ENCODE measurements at regions not wholly inside any gene's neighbourhood (a gene's known extent, or its start where the extent isn't known, plus 50 kb on each side); places are given as distances from the start of the nearest gene placed in this dataset.

DNA sequence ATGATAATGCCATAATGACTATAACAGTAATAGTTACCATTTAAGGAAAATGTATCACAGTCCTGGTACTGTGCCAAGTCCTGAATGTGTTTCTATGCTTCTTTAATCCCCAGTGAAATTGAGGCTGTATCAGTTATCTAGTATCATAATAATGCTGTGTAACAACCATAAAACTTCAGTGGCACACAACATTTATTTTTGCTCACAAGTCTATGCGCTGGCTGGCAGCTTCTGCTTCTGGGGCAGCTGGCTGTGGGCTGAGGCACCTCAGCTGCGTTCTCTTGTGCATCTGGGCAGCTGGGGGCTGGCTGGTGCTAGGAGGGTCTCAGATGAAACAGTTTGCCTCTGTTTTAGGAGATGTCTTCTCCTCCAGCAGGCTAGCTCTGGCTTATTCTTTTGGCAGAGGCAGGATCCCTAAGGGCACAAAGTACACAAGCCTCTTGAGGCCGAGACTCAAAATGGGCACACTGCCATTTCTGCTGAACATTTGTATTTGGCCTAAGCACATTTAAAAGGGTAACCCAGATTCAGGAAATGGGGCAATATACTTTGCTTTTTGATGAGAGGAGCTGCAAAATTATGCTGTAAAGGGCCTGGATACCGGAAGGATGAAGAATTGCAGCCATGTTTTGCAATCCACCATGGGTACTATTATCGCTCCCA is 62.6 kb upstream of the DHX15 start:
- Histone ChIP-seq H3K27me3 (replicated peaks in 1 of 4; ENCODE audit: control extremely low read depth in 1 of 4, control insufficient read depth in 3 of 4, insufficient read depth in 4 of 4, low read length in 3 of 4) (peaks cover 0 to 5% (median 1%) of the 10 kb centered on the region in 4 experiments), H3K4me1 (ENCODE audit: control insufficient read depth in 2 of 2, insufficient read depth in 2 of 2, low read length in 2 of 2) (no peaks in the 10 kb centered on the region), H3K4me3 (ENCODE audit: control extremely low read depth in 1 of 5, extremely low read depth in 1 of 5, insufficient read depth in 1 of 5, low read depth in 2 of 5, low read length in 4 of 5) (no peak overlapping the region), H3K9me3 (ENCODE audit: control extremely low read depth in 1 of 3, control insufficient read depth in 2 of 3, insufficient read depth in 1 of 3, low read length in 2 of 3) (no peaks in the 10 kb centered on the region), H3K79me2 (ENCODE audit: control insufficient read depth, insufficient read depth, low read length) (no peaks in the 10 kb centered on the region), H3K36me3 (replicated peaks in 1 of 2; ENCODE audit: control extremely low read depth in 1 of 2, control insufficient read depth in 1 of 2, extremely low read depth in 1 of 2, insufficient read depth in 2 of 2, low read length in 1 of 2) (no peaks in the 10 kb centered on the region), H2AFZ (ENCODE audit: insufficient read depth, low read depth, low read length, poor library complexity, severe bottlenecking) (no peak overlapping the region), H3K27ac (ENCODE audit: low read length in 2 of 2) (no peak overlapping the region), H4K20me1 (ENCODE audit: control insufficient read depth, insufficient read depth, low read length, poor library complexity, severe bottlenecking) (no peaks in the 10 kb centered on the region), H3K9ac (ENCODE audit: low read length) (no peak overlapping the region), H3K4me2 (replicated peaks; ENCODE audit: low read depth, low read length, poor library complexity, severe bottlenecking) (no peak overlapping the region)
- H3K27me3 Mint-ChIP-seq = peaks cover 30% of the 10 kb centered on the region
- TF ChIP-seq, protein P1, sequence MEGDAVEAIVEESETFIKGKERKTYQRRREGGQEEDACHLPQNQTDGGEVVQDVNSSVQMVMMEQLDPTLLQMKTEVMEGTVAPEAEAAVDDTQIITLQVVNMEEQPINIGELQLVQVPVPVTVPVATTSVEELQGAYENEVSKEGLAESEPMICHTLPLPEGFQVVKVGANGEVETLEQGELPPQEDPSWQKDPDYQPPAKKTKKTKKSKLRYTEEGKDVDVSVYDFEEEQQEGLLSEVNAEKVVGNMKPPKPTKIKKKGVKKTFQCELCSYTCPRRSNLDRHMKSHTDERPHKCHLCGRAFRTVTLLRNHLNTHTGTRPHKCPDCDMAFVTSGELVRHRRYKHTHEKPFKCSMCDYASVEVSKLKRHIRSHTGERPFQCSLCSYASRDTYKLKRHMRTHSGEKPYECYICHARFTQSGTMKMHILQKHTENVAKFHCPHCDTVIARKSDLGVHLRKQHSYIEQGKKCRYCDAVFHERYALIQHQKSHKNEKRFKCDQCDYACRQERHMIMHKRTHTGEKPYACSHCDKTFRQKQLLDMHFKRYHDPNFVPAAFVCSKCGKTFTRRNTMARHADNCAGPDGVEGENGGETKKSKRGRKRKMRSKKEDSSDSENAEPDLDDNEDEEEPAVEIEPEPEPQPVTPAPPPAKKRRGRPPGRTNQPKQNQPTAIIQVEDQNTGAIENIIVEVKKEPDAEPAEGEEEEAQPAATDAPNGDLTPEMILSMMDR (IDR thresholded peaks at IDR 0.05) = no peak
- TF ChIP-seq EZH2 (IDR thresholded peaks at IDR 0.05; ENCODE audit: borderline replicate concordance, insufficient read depth, low read depth, low read length, poor library complexity, severe bottlenecking) = no peak
- 89% methylated on average over 2 of the region's 5 CpGs for WGBS (ENCODE audit: insufficient coverage)
- intact Hi-C loops (cut with micrococcal nuclease) = no loop called here
- DNase-seq (no peak), ATAC-seq (ENCODE audit: low read depth) (no peak)
- H3K4me3 Mint-ChIP-seq = no peak overlapping the region
- ChIA-PET POLR2A (no interaction called here), CTCF (no interaction called here)
- no peaks in the 10 kb centered on the region for H3K9me3 Mint-ChIP-seq (ENCODE audit: insufficient read depth)
- no peak overlapping the region for H3K27ac Mint-ChIP-seq
- H3K4me1 Mint-ChIP-seq = no peaks in the 10 kb centered on the region

DNA sequence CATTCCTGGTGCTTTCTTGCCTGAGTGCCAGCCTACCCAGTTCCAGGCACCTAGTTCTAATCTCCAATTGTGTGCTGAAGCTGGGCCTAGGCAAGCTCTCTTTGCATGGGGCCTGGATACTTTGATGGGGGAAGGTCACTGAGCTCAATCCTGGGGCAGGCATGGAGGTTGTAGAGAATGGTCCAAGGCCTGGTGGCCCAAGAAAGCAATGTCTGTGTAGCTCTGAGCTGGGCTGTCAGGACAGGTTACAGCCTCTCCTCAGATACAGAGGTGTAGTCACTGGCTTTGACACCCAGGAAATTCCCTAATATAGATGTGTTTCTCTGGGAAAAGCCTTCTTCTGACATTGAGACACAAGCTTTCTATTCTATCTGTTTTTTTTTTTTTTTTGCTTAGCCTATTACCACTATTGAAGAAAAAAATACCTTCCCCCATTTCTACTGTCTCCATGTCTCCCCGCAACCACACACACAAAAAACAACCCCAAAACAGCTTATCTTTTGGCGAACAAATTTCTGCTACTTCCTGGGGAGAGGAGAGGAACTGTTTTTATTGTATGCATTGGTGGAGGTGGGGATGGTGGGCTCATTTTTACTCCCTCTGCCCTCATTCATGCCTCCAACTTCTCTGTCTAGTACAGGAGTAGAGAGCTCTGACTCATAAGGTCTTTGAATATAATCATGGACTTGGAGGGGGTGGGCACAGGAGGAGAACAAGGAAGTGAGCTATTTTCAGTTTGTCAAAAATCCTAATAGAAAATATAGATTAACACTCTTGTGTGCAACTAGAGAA is 66.7 kb upstream of the DHX15 start:
- Histone ChIP-seq H2AFZ (ENCODE audit: insufficient read depth, low read depth, low read length, poor library complexity, severe bottlenecking) (no peak overlapping the region), H4K20me1 (ENCODE audit: control insufficient read depth, insufficient read depth, low read length, poor library complexity, severe bottlenecking) (no peaks in the 10 kb centered on the region), H3K9me3 (ENCODE audit: control extremely low read depth in 1 of 3, control insufficient read depth in 2 of 3, insufficient read depth in 1 of 3, low read length in 2 of 3) (no peaks in the 10 kb centered on the region), H3K4me3 (ENCODE audit: control extremely low read depth in 1 of 5, extremely low read depth in 1 of 5, insufficient read depth in 1 of 5, low read depth in 2 of 5, low read length in 4 of 5) (no peak overlapping the region), H3K27ac (ENCODE audit: low read length in 2 of 2) (no peak overlapping the region), H3K36me3 (replicated peaks in 1 of 2; ENCODE audit: control extremely low read depth in 1 of 2, control insufficient read depth in 1 of 2, extremely low read depth in 1 of 2, insufficient read depth in 2 of 2, low read length in 1 of 2) (no peaks in the 10 kb centered on the region), H3K4me2 (replicated peaks; ENCODE audit: low read depth, low read length, poor library complexity, severe bottlenecking) (no peak overlapping the region), H3K4me1 (ENCODE audit: control insufficient read depth in 2 of 2, insufficient read depth in 2 of 2, low read length in 2 of 2) (no peaks in the 10 kb centered on the region), H3K79me2 (ENCODE audit: control insufficient read depth, insufficient read depth, low read length) (no peaks in the 10 kb centered on the region), H3K27me3 (replicated peaks in 1 of 4; ENCODE audit: control extremely low read depth in 1 of 4, control insufficient read depth in 3 of 4, insufficient read depth in 4 of 4, low read length in 3 of 4) (peaks cover 0 to 9% (median 1%) of the 10 kb centered on the region in 4 experiments), H3K9ac (ENCODE audit: low read length) (no peak overlapping the region)
- H3K4me3 Mint-ChIP-seq = no peak overlapping the region
- POLR2A ChIA-PET = no interaction called here
- ATAC-seq (ENCODE audit: low read depth) (no peak), DNase-seq (no peak)
- WGBS (ENCODE audit: insufficient coverage) = no CpG with 5 or more reads among the region's 2 CpGs
- CTCF ChIA-PET = no interaction called here
- H3K27me3 Mint-ChIP-seq = peaks cover 39% of the 10 kb centered on the region
- intact Hi-C loops (cut with micrococcal nuclease) = no loop called here
- TF ChIP-seq, protein P1 (IDR thresholded peaks at IDR 0.05) = no peak
- no peak for TF ChIP-seq EZH2 (IDR thresholded peaks at IDR 0.05; ENCODE audit: borderline replicate concordance, insufficient read depth, low read depth, low read length, poor library complexity, severe bottlenecking)
- no peaks in the 10 kb centered on the region for H3K9me3 Mint-ChIP-seq (ENCODE audit: insufficient read depth)
- H3K4me1 Mint-ChIP-seq = no peaks in the 10 kb centered on the region
- H3K27ac Mint-ChIP-seq = no peak overlapping the region

All from B cell (primary cell).